Neural crest cell (in vitro differentiated cells): ENCODE measurements at regions not wholly inside any gene's neighbourhood (a gene's known extent, or its start where the extent isn't known, plus 50 kb on each side); places are given as distances from the start of the nearest gene placed in this dataset.

ENCODE experiments used
- DNase-seq: peaks from one replicate; pipeline ENCODE4 v3.0.0; 2021; ENCODE audit warnings: low read depth, mixed read lengths, low spot score
- H3K27ac Mint-ChIP-seq: one replicate; pipeline ENCODE4 v1.8.0; 2021; ENCODE audit warnings: mild to moderate bottlenecking, mixed read lengths; ENCODE audit not compliant: unreplicated experiment
- H3K27me3 Mint-ChIP-seq: 2 replicates; pipeline ENCODE4 v1.8.0; 2021; ENCODE audit warnings: low read depth, mild to moderate bottlenecking, mixed read lengths
- H3K36me3 Mint-ChIP-seq: 2 replicates; pipeline ENCODE4 v1.8.0; 2021; ENCODE audit warnings: low read depth, mild to moderate bottlenecking, mixed read lengths
- H3K4me1 Mint-ChIP-seq: 2 replicates; pipeline ENCODE4 v1.8.0; 2021; ENCODE audit warnings: mixed read lengths
- H3K4me3 Mint-ChIP-seq: one replicate; pipeline ENCODE4 v1.8.0; 2021; ENCODE audit warnings: mild to moderate bottlenecking, mixed read lengths
- H3K9me3 Mint-ChIP-seq: 2 replicates; pipeline ENCODE4 v1.8.0; 2021; ENCODE audit warnings: mixed read lengths
- TF ChIP-seq, protein P1 (sequence below): fragments of 200-600 bp; sonication (generic); conservative IDR thresholded peaks from 2 replicates; pipeline ENCODE4 v1.5.0; 2021; ENCODE audit warnings: antibody characterized with exemption, mild to moderate bottlenecking

GRCh38 chr18:54710900-54711281, 117.4 kb upstream of the RAB27B start:
- Mint-ChIP-seq H3K4me3 (no peak overlapping the region), H3K36me3 (no peaks in the 10 kb centered on the region), H3K4me1 (no peaks in the 10 kb centered on the region), H3K27ac (no peak overlapping the region), H3K9me3 (peaks cover 7% of the 10 kb centered on the region), H3K27me3 (no peaks in the 10 kb centered on the region)
- DNase-seq = no peak
- TF ChIP-seq, protein P1, sequence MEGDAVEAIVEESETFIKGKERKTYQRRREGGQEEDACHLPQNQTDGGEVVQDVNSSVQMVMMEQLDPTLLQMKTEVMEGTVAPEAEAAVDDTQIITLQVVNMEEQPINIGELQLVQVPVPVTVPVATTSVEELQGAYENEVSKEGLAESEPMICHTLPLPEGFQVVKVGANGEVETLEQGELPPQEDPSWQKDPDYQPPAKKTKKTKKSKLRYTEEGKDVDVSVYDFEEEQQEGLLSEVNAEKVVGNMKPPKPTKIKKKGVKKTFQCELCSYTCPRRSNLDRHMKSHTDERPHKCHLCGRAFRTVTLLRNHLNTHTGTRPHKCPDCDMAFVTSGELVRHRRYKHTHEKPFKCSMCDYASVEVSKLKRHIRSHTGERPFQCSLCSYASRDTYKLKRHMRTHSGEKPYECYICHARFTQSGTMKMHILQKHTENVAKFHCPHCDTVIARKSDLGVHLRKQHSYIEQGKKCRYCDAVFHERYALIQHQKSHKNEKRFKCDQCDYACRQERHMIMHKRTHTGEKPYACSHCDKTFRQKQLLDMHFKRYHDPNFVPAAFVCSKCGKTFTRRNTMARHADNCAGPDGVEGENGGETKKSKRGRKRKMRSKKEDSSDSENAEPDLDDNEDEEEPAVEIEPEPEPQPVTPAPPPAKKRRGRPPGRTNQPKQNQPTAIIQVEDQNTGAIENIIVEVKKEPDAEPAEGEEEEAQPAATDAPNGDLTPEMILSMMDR = no peak

- Mint-ChIP-seq H3K27ac (no peak overlapping the region), H3K36me3 (no peaks in the 10 kb centered on the region), H3K4me1 (no peaks in the 10 kb centered on the region), H3K27me3 (peaks cover 6% of the 10 kb centered on the region), H3K9me3 (peaks cover under 1% of the 10 kb centered on the region), H3K4me3 (no peak overlapping the region)
- TF ChIP-seq, protein P1 = no peak
- DNase-seq = no peak
Measured at GRCh38 chr18:54712306-54712705, 116.0 kb upstream of the RAB27B start.

DNA sequence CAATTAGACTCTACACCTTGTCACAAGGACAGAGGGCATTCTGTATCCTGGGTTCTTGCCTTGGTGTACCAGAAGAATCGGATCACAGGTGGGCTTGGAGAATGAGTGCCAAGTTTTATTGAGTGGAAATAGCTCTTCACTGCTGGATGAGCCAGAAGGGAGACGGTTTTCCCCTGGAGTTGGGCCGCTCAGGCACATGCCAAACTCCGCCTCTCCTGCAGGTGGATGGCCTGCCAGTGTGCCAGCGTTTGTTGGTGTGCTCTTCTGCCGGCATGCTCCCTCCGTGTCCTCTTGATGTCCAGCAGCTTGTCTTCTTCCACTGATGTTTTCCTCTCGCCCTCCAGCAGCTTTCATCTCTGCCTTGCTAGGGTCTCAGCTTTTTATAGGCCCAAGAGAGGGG, 115.5 kb upstream of the RAB27B start:
- TF ChIP-seq, protein P1 = no peak

GRCh38 chr18:54713386-54713785, 114.9 kb upstream of the RAB27B start:
- H3K4me1 Mint-ChIP-seq = peaks cover 9% of the 10 kb centered on the region
- TF ChIP-seq, protein P1 = no peak
- no peak overlapping the region for H3K4me3 Mint-ChIP-seq
- no peaks in the 10 kb centered on the region for H3K9me3 Mint-ChIP-seq
- DNase-seq = no peak
- peaks cover 16% of the 10 kb centered on the region for H3K27me3 Mint-ChIP-seq
- H3K36me3 Mint-ChIP-seq = no peaks in the 10 kb centered on the region
- no peak overlapping the region for H3K27ac Mint-ChIP-seq

More for the DNA sequence above, 115.5 kb upstream of the RAB27B start:
- H3K36me3 Mint-ChIP-seq = no peaks in the 10 kb centered on the region
- H3K4me3 Mint-ChIP-seq = no peak overlapping the region
- H3K9me3 Mint-ChIP-seq = no peaks in the 10 kb centered on the region
- peaks cover 11% of the 10 kb centered on the region for H3K27me3 Mint-ChIP-seq
- no peak overlapping the region for H3K27ac Mint-ChIP-seq
- H3K4me1 Mint-ChIP-seq = peaks cover 3% of the 10 kb centered on the region
- no peak for DNase-seq

DNA sequence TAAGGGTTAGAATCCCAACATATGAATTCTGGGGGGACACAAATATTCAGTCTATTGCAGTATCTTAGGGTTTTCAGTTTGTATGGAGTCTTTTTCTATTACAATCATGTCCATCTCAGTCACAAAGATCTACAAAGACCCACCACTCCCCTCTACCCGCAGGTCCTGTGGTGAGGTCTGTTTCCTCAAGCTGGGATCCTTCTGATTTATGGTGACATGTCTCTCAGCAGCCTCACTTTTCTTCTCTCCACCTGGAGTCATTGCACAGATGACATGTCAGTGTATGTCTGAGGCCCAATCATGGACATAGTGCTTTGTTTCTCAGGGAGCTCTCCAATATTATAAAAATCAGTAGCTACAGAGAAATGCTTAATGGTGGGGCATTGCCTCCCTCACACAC, 113.4 kb upstream of the RAB27B start:
- DNase-seq = no peak
- Mint-ChIP-seq H3K27me3 (peaks cover 16% of the 10 kb centered on the region), H3K36me3 (no peaks in the 10 kb centered on the region), H3K9me3 (no peaks in the 10 kb centered on the region), H3K27ac (no peak overlapping the region), H3K4me3 (no peak overlapping the region), H3K4me1 (peaks cover 9% of the 10 kb centered on the region)
- TF ChIP-seq, protein P1 = no peak

GRCh38 chr18:54716586-54716985, 111.7 kb upstream of the RAB27B start:
- no peak overlapping the region for H3K27ac Mint-ChIP-seq
- H3K4me3 Mint-ChIP-seq = no peak overlapping the region
- no peaks in the 10 kb centered on the region for H3K9me3 Mint-ChIP-seq
- H3K36me3 Mint-ChIP-seq = no peaks in the 10 kb centered on the region
- peaks cover 16% of the 10 kb centered on the region for H3K27me3 Mint-ChIP-seq
- TF ChIP-seq, protein P1 = no peak
- peaks cover 9% of the 10 kb centered on the region for H3K4me1 Mint-ChIP-seq
- DNase-seq = no peak
